K562 (cell line): ENCODE measurements at regions not wholly inside any gene's neighbourhood (a gene's known extent, or its start where the extent isn't known, plus 50 kb on each side); places are given as distances from the start of the nearest gene placed in this dataset.

ENCODE experiments used
- ATAC-seq: fragments of 200-7000 bp; cut with Tn5 transposase; 3 replicates; pipeline ENCODE4 v1.9.1; 2020; ENCODE audit warnings: moderate library complexity
- BruUV-seq: library from RNA; stranded (reverse); fragments of 400-500 nt; replicated peaks from 2 replicates; lab custom pipeline; 2021; lab: Mats Ljungman, UMichigan
- CTCF ChIA-PET: fragments of 300-600 bp; formaldehyde crosslinking; extraction: SDS; loops from one replicate; lab custom pipeline; 2021; ENCODE audit warnings: low intra/inter-chr PET ratio; lab: Yijun Ruan, JAX
- POLR2A ChIA-PET: fragments of 300-600, 350-650 bp; sonication (Branson Sonifier 250); formaldehyde crosslinking; extraction: SDS; loops from one replicate; lab custom pipeline; 2021; ENCODE audit warnings: antibody characterized with exemption, inconsistent platforms; lab: Yijun Ruan, JAX
- DNase-seq, 4 experiments: peaks; one replicate each; pipeline versions ENCODE4 v3.0.0 to v3.0.0-alpha.2; 2011 to 2018; ENCODE audit warnings: low spot score in 3 of 4, mixed read lengths in 3 of 4; ENCODE audit errors: extremely low read depth in 1 of 4
- FAIRE-seq: peaks from 2 replicates; lab custom pipeline; 2011; peaks lifted over from hg19 to GRCh38; lab: Jason Lieb, UNC
- H2AFZ ChIP-seq: 2 replicates; pipeline ENCODE4 v1.6.0; 2011; ENCODE audit warnings: low read depth, low read length, control low read depth, inconsistent platforms
- H3K27ac ChIP-seq: fragments of 200-600 bp; 3 replicates; pipeline ENCODE4 v1.8.0; 2011; ENCODE audit warnings: low read depth, mild to moderate bottlenecking, control low read depth, inconsistent platforms, low read length, moderate library complexity, mixed read lengths; ENCODE audit errors: extremely low read depth
- H3K27me3 ChIP-seq, 2 experiments: fragments of 300-600 bp in 1 of 2; 2 replicates in 1 of 2; 3 replicates in 1 of 2; pipeline versions ENCODE4 v1.6.0 to v1.8.0; 2011; ENCODE audit warnings: inconsistent platforms in 2 of 2, low read length in 2 of 2, mild to moderate bottlenecking in 1 of 2, mixed read lengths in 1 of 2, moderate library complexity in 1 of 2; ENCODE audit not compliant: control insufficient read depth in 2 of 2, insufficient read depth in 2 of 2
- H3K36me3 ChIP-seq: fragments of 300-600 bp; 3 replicates; pipeline ENCODE4 v1.8.0; 2011; ENCODE audit warnings: mild to moderate bottlenecking, low read length, inconsistent platforms; ENCODE audit not compliant: control insufficient read depth, insufficient read depth
- H3K4me1 ChIP-seq, 2 experiments: fragments of 200-600 bp in 1 of 2; replicated peaks in 1 of 2; 2 replicates in 1 of 2; 3 replicates in 1 of 2; pipeline versions ENCODE4 v1.5.1 to v1.8.0; 2011; ENCODE audit warnings: inconsistent platforms in 2 of 2, low read length in 2 of 2, mild to moderate bottlenecking in 1 of 2, mixed read lengths in 1 of 2, moderate library complexity in 1 of 2; ENCODE audit not compliant: control insufficient read depth in 2 of 2, insufficient read depth in 2 of 2
- H3K4me2 ChIP-seq: 2 replicates; pipeline ENCODE4 v1.6.1; 2011; ENCODE audit warnings: low read length, control low read depth, inconsistent platforms, mixed read lengths; ENCODE audit not compliant: insufficient read depth
- H3K4me3 ChIP-seq: fragments of 200-600 bp; sonication (generic), shearing (Covaris generic); 2 replicates; pipeline ENCODE4 v1.5.1; 2016; ENCODE audit warnings: control low read depth, inconsistent platforms
- H3K79me2 ChIP-seq: fragments of 200-600 bp; 3 replicates; pipeline ENCODE4 v1.8.0; 2011; ENCODE audit warnings: low read length, inconsistent platforms; ENCODE audit not compliant: control insufficient read depth, insufficient read depth
- H3K9ac ChIP-seq, 2 experiments: 2 replicates each; pipeline versions ENCODE4 v1.6.0 to v1.6.1; 2011; ENCODE audit warnings: low read depth in 2 of 2, low read length in 2 of 2, control low read depth in 1 of 2, inconsistent platforms in 1 of 2, mild to moderate bottlenecking in 1 of 2, mixed read lengths in 1 of 2; ENCODE audit not compliant: insufficient read depth in 1 of 2
- H3K9me1 ChIP-seq: one replicate; pipeline ENCODE4 v1.6.0; 2011; ENCODE audit warnings: inconsistent platforms, mild to moderate bottlenecking, low read length, moderate library complexity; ENCODE audit not compliant: control insufficient read depth, insufficient read depth
- H3K9me3 ChIP-seq: replicated peaks from 2 replicates; pipeline ENCODE4 v1.5.1; 2011; ENCODE audit warnings: low read depth, low read length, inconsistent platforms; ENCODE audit not compliant: control insufficient read depth, insufficient read depth
- H4K20me1 ChIP-seq: replicated peaks from 2 replicates; pipeline ENCODE4 v1.6.1; 2011; ENCODE audit warnings: low read length, inconsistent platforms, mixed read lengths; ENCODE audit not compliant: control insufficient read depth, insufficient read depth
- ASH1L ChIP-seq: fragments of 450-650 bp; IDR thresholded peaks from 2 replicates; pipeline ENCODE4 v1.6.1; 2018; ENCODE audit warnings: borderline replicate concordance, mild to moderate bottlenecking, low read depth; ENCODE audit not compliant: partially characterized antibody
- CHD2 ChIP-seq: IDR thresholded peaks from 2 replicates; pipeline ENCODE4 v1.6.1; 2011; ENCODE audit warnings: low read depth, low read length
- CREB1 ChIP-seq, 2 experiments: sonication (generic) in 1 of 2; formaldehyde crosslinking in 1 of 2; IDR thresholded peaks; 2 replicates each; pipeline versions ENCODE4 v1.6.1 to v1.8.0; 2012 to 2022; ENCODE audit warnings: inconsistent platforms in 1 of 2, mild to moderate bottlenecking in 1 of 2, missing genetic modification reagents in 1 of 2, moderate library complexity in 1 of 2
- CREM ChIP-seq: IDR thresholded peaks from 2 replicates; pipeline ENCODE4 v1.6.1; 2014; ENCODE audit warnings: antibody characterized with exemption, low read depth
- ELF1 ChIP-seq: fragments of 200-800 bp; sonication (Bioruptor generic); IDR thresholded peaks from 2 replicates; pipeline ENCODE4 v1.6.1; 2016; ENCODE audit warnings: missing genetic modification characterization, missing compliant biosample characterization
- ELF4 ChIP-seq: fragments of 450-650 bp; formaldehyde crosslinking; IDR thresholded peaks from 2 replicates; pipeline ENCODE4 v1.4.0; 2022; ENCODE audit warnings: missing genetic modification characterization
- ESRRA ChIP-seq: fragments of 450-650 bp; IDR thresholded peaks from 2 replicates; pipeline ENCODE4 v1.6.1; 2014; ENCODE audit warnings: low read depth, mild to moderate bottlenecking, moderate library complexity, borderline replicate concordance
- NCOA6 ChIP-seq: fragments of 450-650 bp; IDR thresholded peaks from 2 replicates; pipeline ENCODE4 v1.6.1; 2017; ENCODE audit warnings: mild to moderate bottlenecking
- NR3C1 ChIP-seq: sonication (generic); formaldehyde crosslinking; IDR thresholded peaks from 2 replicates; pipeline ENCODE4 v1.8.1; 2022; ENCODE audit warnings: missing genetic modification reagents
- PTRF ChIP-seq: fragments of 450-650 bp; IDR thresholded peaks from 2 replicates; pipeline ENCODE4 v1.6.1; 2016; ENCODE audit warnings: mild to moderate bottlenecking, missing genetic modification characterization, missing compliant biosample characterization
- RAD51 ChIP-seq: fragments of 450-650 bp; IDR thresholded peaks from 2 replicates; pipeline ENCODE4 v1.7.1; 2016; ENCODE audit warnings: low read depth, mild to moderate bottlenecking, borderline replicate concordance
- SETDB1 ChIP-seq: IDR thresholded peaks from one replicate; pipeline ENCODE4 v1.6.1; 2012; ENCODE audit warnings: low read length, control low read depth, inconsistent platforms
- SIN3A ChIP-seq, 2 experiments: fragments of 150-350 bp in 1 of 2; IDR thresholded peaks; 2 replicates each; pipeline ENCODE4 v1.6.1; 2011 to 2016; ENCODE audit warnings: borderline replicate concordance in 2 of 2, low read depth in 2 of 2, low read length in 2 of 2, mild to moderate bottlenecking in 2 of 2, moderate library complexity in 2 of 2; ENCODE audit not compliant: control insufficient read depth in 1 of 2
- ZFP36 ChIP-seq: fragments of 150-350 bp; IDR thresholded peaks from 2 replicates; pipeline ENCODE4 v1.6.1; 2018; ENCODE audit warnings: low read length, low read depth; ENCODE audit not compliant: partially characterized antibody
- ZNF12 ChIP-seq: sonication (generic); formaldehyde crosslinking; IDR thresholded peaks from 2 replicates; pipeline ENCODE4 v1.4.0; 2020; ENCODE audit warnings: mild to moderate bottlenecking, missing genetic modification reagents
- ZNF23 ChIP-seq: fragments of 250-450 bp; sonication (Bioruptor Pico); IDR thresholded peaks from 2 replicates; pipeline ENCODE4 v1.4.0; 2020; ENCODE audit warnings: mild to moderate bottlenecking
- ZNF431 ChIP-seq: sonication (generic); formaldehyde crosslinking; IDR thresholded peaks from 2 replicates; pipeline ENCODE4 v1.8.0; 2022; ENCODE audit warnings: mild to moderate bottlenecking, missing genetic modification reagents
- ZNF551 ChIP-seq: fragments of 250-450 bp; sonication (Bioruptor Pico); IDR thresholded peaks from 2 replicates; pipeline ENCODE4 v1.5.0; 2021; ENCODE audit warnings: mild to moderate bottlenecking, moderate library complexity
- WGBS: fragments of 100-300 bp; shearing (Covaris generic); methylation state at CpG from one replicate; pipeline ENCODE4 v1.1.6; 2016; ENCODE audit warnings: low coverage, mixed read lengths; ENCODE audit not compliant: insufficient coverage; ENCODE audit errors: missing lambda C conversion rate; 5-methylcytosine and 5-hydroxymethylcytosine counted together
- in situ Hi-C: fragments of 300-500 bp; cut with MboI; formaldehyde crosslinking; loops from 4 replicates; pipeline ENCODE4 v1.15.0; 2018; ENCODE audit warnings: inconsistent platforms, mixed read lengths
- intact Hi-C: fragments of 100-400 bp; cut with micrococcal nuclease; formaldehyde crosslinking; loops from 2 replicates; pipeline ENCODE4 v1.14.2; 2022
- TF ChIP-seq, protein P1 (sequence below): fragments of 450-650 bp; formaldehyde crosslinking; IDR thresholded peaks from 2 replicates; pipeline ENCODE4 v1.4.0; 2022; ENCODE audit warnings: missing genetic modification characterization
- TF ChIP-seq, protein P2 (sequence below): fragments of 250-450 bp; sonication (Bioruptor Pico); IDR thresholded peaks from 2 replicates; pipeline ENCODE4 v1.5.1; 2021; ENCODE audit warnings: mild to moderate bottlenecking
- TF ChIP-seq, protein P3 (sequence below): sonication (generic); formaldehyde crosslinking; IDR thresholded peaks from 2 replicates; pipeline ENCODE4 v1.8.1; 2022; ENCODE audit warnings: missing genetic modification reagents

DNA sequence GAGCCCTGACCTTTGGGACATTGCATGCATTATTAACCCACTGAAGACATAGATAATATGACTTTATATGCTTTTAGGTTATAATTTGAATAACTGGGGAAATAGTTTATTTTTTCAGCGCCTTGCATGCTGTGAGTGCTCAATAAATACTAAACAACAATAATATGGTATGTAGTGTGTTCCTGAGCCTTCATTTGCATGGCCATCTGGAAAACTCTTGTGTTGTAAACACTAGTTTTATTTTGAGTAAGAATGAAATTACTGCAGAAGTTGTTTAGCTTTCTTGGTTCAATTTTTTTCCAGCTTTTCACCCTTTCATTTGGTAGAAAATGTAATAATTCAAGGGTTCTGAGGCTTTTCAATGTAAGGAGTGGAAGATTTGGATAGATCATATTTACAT is 189.3 kb upstream of the GALNT5 start (continued):
- no peak for TF ChIP-seq PTRF
- no peak for TF ChIP-seq CREB1 (IDR thresholded peaks at IDR 0.05)
- TF ChIP-seq CREB1 (CRISPR knock-in tag; IDR thresholded peaks at IDR 0.05) = no peak
- TF ChIP-seq ELF4 = no peak
- TF ChIP-seq, protein P1, sequence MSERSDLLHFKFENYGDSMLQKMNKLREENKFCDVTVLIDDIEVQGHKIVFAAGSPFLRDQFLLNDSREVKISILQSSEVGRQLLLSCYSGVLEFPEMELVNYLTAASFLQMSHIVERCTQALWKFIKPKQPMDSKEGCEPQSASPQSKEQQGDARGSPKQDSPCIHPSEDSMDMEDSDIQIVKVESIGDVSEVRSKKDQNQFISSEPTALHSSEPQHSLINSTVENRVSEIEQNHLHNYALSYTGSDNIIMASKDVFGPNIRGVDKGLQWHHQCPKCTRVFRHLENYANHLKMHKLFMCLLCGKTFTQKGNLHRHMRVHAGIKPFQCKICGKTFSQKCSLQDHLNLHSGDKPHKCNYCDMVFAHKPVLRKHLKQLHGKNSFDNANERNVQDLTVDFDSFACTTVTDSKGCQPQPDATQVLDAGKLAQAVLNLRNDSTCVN (CRISPR knock-in tag) = no peak
- TF ChIP-seq ESRRA = no peak
- TF ChIP-seq NCOA6 = no peak
- TF ChIP-seq, all 486 proteins: peak for 0

DNA sequence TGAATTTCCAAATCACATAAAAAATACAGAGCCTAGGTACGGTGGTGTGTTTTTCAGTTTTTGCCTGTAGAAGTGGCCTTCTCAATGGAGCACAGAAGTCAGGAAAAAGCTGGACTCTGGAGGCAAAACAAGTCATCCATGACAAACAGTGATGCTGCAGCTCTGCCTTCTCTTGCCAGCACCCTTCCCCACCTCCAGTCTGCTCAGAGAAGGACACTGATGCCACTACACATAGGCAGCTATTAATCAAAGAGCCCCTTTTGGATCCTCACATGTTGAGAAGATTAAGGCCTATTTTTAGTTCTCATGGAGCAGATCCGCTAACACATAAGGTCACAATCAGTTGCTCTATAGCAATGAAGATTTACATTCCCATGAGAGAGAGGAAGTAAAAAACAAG is 181.6 kb upstream of the GALNT5 start:
- Histone ChIP-seq H3K27me3 (no peaks in the 10 kb centered on the region), H3K4me2 (no peak overlapping the region), H4K20me1 (no peaks in the 10 kb centered on the region), H3K4me3 (no peak overlapping the region), H3K36me3 (no peaks in the 10 kb centered on the region), H2AFZ (no peak overlapping the region), H3K79me2 (no peaks in the 10 kb centered on the region), H3K4me1 (no peaks in the 10 kb centered on the region; a peak in 1 of 5 replicates), H3K9ac (no peak overlapping the region), H3K27ac (no peak overlapping the region), H3K9me3 (no peaks in the 10 kb centered on the region), H3K9me1 (no peaks in the 10 kb centered on the region)
- intact Hi-C loops = no loop called here
- in situ Hi-C loops = no loop called here
- ChIA-PET CTCF (no interaction called here), POLR2A (no interaction called here)
- ATAC-seq (no peak), FAIRE-seq (no peak), DNase-seq (no peak)
- BruUV-seq = no TSS peak
- WGBS = 16% methylated on average over 2 of the region's 2 CpGs
- no peak for TF ChIP-seq ZFP36
- TF ChIP-seq, protein P2, sequence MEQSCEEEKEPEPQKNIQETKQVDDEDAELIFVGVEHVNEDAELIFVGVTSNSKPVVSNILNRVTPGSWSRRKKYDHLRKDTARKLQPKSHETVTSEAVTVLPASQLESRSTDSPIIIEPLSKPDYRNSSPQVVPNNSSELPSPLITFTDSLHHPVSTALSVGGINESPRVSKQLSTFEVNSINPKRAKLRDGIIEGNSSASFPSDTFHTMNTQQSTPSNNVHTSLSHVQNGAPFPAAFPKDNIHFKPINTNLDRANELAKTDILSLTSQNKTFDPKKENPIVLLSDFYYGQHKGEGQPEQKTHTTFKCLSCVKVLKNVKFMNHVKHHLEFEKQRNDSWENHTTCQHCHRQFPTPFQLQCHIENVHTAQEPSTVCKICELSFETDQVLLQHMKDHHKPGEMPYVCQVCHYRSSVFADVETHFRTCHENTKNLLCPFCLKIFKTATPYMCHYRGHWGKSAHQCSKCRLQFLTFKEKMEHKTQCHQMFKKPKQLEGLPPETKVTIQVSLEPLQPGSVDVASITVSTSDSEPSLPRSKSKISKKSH (CRISPR knock-in tag) = no peak
- no peak for TF ChIP-seq RAD51
- no peak for TF ChIP-seq ASH1L
- TF ChIP-seq CREM = no peak
- no peak for TF ChIP-seq SETDB1
- TF ChIP-seq ZNF551 = no peak
- TF ChIP-seq ZNF431 (CRISPR knock-in tag) = no peak
- TF ChIP-seq PTRF = no peak
- no peak for TF ChIP-seq SIN3A (IDR thresholded peaks at IDR 0.05; ENCODE audit: borderline replicate concordance in 2 of 2, control insufficient read depth in 1 of 2, low read depth in 2 of 2, low read length in 2 of 2)
- no peak for TF ChIP-seq ELF1
- no peak for TF ChIP-seq CHD2
- no peak for TF ChIP-seq ZNF23 (CRISPR knock-in tag)
- no peak for TF ChIP-seq ZNF12 (CRISPR knock-in tag)
- TF ChIP-seq, protein P3, sequence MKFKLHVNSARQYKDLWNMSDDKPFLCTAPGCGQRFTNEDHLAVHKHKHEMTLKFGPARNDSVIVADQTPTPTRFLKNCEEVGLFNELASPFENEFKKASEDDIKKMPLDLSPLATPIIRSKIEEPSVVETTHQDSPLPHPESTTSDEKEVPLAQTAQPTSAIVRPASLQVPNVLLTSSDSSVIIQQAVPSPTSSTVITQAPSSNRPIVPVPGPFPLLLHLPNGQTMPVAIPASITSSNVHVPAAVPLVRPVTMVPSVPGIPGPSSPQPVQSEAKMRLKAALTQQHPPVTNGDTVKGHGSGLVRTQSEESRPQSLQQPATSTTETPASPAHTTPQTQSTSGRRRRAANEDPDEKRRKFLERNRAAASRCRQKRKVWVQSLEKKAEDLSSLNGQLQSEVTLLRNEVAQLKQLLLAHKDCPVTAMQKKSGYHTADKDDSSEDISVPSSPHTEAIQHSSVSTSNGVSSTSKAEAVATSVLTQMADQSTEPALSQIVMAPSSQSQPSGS (CRISPR knock-in tag) = no peak
- TF ChIP-seq NR3C1 (CRISPR knock-in tag) = no peak
